Stimulated activated CD4-positive, alpha-beta T cell treated with anti-CD3 and anti-CD28 coated beads, Interleukin-12 subunit alpha, Interleukin-12 subunit beta, amount 100 ng/mL, for 48 hours (primary cell): ENCODE measurements at regions not wholly inside any gene's neighbourhood (a gene's known extent, or its start where the extent isn't known, plus 50 kb on each side); places are given as distances from the start of the nearest gene placed in this dataset.
"Not testable (repeated sequence)": the region's sequence is repeated elsewhere in the genome, so short reads cannot be mapped to it uniquely, and the experiment has no call there.

Experiments
- DNase-seq, 3 donors: peaks; one replicate each; pipeline ENCODE4 v3.0.0-alpha.2; 2020; ENCODE audit warnings: low read depth in 2 of 3, low spot score in 1 of 3

DNA sequence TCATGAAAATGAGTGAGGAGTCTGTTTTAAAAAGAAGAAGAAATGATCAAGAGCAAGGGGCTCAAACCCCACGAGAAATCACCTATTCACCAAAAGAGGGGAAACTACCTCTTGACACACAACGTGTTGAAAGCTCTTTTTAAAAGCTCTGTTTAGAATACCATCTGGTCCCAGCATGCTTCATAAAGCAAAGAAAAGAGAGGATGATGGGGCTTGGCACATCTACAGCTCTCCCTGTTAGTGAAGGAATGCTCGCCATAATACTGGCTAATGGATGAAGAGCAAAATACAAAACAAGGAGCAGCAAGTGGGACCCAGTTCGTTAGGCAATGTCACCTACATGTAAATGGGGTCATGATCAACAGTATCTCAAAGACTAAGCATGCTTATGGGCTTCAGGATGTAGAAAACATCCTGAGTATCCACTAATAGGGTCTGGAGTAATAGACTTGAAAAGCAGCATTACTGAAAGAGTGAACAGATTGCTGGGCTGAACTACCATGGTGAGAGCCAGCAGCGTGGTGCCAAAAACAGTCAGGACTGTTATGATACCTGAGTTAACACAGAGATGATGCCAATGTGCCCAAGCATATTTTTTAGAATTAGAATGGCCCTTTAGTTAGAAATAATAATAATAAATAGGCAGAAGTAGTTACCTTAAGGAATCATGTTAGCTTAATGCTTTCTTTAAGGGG lies 159.7 kb upstream of the POU1F1 start:
- no peak for DNase-seq

DNA sequence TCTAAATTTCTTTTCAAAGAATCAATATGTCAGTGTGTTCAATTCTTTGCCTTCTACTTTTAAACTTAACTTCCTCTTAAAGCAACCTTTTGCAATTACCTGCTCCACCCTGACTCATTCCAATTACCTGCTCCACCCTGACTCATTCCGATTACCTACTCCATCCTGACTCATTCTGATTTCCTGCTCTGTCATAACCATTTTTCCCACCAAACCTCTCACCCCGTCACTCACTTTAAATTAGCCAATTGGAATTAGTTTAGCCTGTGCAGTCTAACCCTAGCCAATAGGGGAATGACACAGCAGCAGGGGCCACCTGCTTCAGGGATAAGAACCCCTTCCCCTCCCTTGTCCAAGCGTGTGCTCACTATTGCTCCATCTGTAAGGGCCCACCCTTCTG lies 157.1 kb upstream of the POU1F1 start:
- DNase-seq, result not testable (repeated sequence)

DNA sequence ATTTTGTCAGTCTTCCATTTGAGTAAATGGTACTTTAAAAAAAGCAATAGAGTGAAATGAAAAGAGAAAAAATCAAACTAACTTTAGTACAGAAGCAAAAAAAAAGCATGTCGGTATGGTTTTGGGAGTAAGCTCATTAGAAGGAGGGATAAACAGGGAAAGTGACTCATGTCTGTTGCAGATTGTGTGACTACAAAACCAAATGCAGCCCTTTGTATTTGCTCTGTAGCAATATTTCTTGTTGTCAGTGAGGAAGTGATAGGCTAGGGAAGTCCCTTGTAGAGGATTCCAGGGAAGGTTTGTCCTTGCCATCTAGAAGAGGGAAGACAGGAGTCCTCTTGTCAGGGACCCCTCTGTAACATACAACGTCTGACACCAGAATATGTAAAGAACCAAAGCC lies 150.5 kb upstream of the POU1F1 start:
- DNase-seq, result no peak

DNA sequence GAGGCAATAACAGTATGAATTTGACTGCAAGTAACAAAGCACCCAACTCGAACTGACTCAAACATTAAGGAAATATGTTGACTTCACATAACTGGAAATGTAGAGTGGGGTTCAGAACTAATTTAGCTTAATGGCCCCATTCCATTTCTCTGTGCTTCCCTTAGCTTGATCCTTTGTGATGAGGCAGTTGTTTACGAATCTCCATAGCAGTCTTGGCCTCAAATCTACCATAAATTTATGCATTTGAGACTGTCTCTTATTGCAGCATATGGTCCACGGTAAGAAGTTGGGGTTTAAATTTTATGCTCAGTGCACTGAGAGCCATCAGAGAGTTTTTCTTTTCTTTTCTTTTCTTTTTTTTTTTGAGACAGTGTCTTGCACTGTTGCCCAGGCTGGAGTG lies 148.7 kb upstream of the POU1F1 start:
- DNase-seq, result no peak

GRCh38 chr3:87423336-87423735 lies 147.0 kb upstream of the POU1F1 start:
- DNase-seq, result no peak

DNA sequence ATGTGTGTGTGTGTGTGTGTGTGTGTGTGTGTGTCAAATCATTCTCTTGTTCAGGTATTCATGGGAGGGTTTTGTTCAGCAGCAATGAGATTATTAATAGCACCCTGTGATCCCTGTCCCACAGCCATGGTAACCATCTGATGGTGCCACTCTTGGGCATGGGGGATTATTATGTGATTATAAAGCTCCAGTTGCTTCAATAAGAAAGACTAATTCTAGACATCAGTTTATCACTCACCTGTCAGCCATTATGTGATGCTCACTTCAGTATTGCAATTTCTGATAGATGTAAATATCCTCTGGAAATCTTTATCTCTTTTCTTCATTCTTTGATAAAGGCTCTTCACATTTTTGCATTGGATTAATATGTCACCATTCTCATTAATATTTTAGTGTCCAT lies 145.9 kb upstream of the POU1F1 start:
- DNase-seq, result no peak

- DNase-seq, result no peak
Measured at GRCh38 chr3:87420171-87420570, 143.8 kb upstream of the POU1F1 start.

DNA sequence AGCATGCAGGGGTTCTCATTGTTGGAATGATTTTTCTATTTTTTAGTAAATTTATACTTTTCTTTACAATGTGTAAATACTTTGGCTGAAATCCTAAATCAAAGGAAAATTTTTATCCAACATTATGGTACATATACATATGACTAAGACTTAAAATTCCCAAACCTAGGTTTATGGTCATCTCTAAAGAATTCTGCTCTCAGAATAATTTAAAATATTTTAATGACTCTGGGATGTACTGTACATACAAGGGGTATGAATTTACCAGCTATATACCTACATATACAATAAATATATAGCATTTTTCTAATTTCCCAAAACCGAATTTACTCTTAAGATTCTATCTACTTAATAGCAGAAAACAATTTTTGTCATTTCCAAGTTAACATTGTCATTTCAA lies 137.9 kb upstream of the POU1F1 start:
- DNase-seq, result no peak

DNA sequence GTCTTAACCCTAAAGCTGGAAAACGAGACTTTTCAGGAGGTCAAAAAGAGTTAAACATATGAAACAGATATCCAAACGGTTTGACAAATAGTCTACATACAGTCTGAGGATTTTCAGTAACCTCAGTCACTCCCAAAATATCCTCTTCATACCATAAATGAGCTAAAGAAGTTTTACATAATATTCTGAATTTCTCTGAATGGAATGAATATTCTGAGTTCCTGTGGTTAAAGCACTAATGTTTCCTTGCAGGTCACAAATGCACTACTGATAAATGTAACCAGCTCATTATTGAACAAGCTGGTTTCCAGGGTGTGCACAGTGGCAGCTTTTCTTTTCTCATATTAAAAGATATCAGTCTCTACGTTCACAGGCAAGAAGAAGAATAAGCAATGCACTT lies 137.4 kb upstream of the POU1F1 start:
- no peak for DNase-seq

DNA sequence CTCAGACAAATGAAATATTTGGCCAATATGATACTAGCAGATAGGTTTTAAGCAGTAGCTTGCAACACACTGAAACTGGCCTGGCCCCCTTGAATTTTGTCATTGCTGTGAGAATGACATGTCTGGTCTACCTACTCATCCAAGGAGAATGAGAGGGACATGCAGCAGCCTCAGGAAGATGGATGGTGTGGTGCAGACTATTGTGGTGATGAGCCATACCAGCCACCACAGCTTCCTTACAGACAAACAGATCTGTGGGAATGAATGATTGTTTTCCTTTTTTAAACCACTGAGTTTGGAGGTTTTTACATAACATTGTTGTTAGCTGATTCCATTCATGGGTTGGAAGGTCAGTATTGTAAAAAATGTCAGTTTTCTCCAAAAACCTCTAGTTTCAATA lies 133.7 kb upstream of the POU1F1 start:
- no peak for DNase-seq

- DNase-seq, result no peak
Measured at GRCh38 chr3:87398168-87398801, 121.9 kb upstream of the POU1F1 start.

GRCh38 chr3:87397211-87397610 lies 120.8 kb upstream of the POU1F1 start:
- no peak for DNase-seq

DNA sequence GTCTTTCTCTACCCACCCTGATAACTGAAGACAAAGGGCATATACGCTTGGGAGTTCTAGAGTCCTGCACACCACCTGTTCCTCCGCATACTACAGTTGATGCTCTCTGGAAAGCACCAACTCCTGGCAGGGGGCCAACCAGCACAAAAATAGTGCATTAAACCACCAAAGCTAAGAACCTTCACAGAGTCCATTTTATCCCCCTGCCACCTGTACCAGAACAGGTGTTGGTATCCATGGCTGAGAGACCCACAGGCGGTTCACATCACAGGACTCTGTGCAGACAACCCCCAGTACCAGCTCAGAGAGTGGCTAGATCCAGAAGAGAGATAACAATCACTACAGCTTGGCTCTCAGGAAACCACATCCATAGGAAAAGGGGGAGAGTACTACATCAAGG lies 114.4 kb upstream of the POU1F1 start:
- no peak for DNase-seq

DNA sequence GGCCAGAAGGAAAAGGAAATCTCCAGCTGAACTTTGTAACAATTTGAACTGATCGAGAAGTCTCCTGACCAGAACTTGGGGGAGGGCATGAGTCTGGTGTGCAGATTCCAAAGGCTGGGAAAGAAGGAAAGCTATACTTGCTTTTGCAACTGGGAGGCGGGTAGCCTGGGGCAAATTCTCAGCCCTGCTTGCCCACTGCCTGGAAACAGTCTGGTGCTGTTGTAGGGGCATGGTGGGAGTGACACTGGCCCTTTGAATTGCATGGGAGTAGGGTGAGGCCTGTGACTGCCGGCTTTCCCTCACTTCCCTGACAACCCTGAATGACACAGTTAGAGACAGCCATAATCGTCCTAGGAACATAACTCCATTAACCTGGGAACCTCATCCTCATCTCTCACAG lies 114.0 kb upstream of the POU1F1 start:
- DNase-seq, result no peak

- no peak for DNase-seq
Measured at GRCh38 chr3:87375231-87375682, 98.9 kb upstream of the POU1F1 start.

DNA sequence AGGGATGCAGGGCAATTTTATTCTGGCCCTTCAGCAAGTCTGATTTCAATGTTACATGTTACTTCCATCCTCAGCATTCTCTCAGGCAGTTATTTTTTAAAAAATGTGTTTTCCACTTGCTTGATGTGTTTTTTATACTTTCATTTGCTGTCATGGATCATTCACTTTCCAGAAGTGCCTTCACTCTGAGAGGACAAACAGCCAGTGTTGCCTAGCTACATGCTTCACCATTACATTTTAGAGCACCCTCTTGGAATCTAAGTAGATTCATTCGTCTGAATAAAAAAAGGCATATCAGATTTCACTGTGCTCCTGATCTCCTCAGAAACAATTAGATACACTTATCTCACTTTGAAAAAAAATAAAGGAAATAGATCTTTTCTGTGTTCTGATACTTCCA lies 93.6 kb upstream of the POU1F1 start:
- no peak for DNase-seq

- DNase-seq, result no peak
Measured at GRCh38 chr3:87367736-87368135, 91.4 kb upstream of the POU1F1 start.

GRCh38 chr3:87363721-87364120 lies 87.3 kb upstream of the POU1F1 start:
- no peak for DNase-seq

DNA sequence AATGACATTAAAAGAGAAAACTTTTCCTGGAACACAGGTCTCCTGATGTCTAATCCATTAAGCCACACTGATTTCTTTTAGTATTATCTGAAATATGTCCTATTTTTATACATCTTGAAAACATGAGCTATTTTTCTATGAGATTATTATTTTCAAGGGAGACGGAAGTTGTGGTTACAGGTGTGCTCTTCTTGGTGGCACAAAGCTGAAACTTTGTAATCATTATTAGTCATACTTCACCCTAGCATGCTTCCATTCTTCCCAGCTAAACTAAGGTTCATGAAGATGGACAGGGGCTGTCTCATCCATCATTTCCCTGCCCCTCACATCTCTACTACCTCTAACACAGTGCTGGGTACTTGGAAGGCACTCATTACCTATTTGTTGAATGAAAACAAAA lies 85.6 kb upstream of the POU1F1 start:
- DNase-seq, result no peak

GRCh38 chr3:87361271-87361670 lies 84.9 kb upstream of the POU1F1 start:
- no peak for DNase-seq

DNA sequence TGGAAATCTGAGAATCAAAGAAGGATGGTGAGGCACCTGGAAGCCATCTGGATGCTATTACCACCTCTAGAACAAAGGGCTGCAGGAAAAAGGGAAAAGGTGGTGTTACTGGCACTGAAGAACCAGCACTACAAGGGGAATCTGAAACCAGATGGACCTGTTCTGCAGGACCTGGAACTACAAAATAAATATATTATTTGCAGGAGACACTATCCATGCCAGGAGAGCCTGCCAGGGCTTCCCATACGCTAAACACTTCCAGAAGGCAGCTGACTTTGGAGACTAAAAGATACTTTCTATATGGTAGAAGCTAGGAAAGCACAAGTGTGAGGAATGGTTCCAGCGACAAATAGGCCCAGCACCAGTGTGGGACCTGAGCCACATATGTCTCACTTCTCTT lies 83.4 kb upstream of the POU1F1 start:
- no peak for DNase-seq

DNA sequence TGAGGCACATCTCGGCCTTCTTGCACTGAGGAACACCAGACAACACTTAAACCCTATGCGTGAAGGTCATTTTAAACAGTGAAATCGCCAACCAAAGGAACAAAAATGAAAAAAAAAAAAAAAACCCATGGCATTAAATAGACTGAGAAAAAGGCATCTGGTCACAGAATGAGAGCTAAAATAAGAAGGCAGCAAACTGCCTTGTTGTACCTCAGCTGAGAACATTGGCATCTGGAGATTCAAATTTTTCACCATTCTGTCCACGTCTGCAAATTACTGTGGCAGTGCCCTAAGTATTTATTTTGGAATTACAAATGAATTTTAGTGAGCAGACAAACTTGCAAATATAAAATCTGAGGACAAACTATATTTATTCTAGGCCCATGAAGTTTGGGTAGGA lies 82.6 kb upstream of the POU1F1 start:
- DNase-seq, result no peak

GRCh38 chr3:87358066-87358465 lies 81.7 kb upstream of the POU1F1 start:
- DNase-seq, result no peak
